Esophagus squamous epithelium (tissue), 5 donors: ENCODE measurements at regions not wholly inside any gene's neighbourhood (a gene's known extent, or its start where the extent isn't known, plus 50 kb on each side); places are given as distances from the start of the nearest gene placed in this dataset.

Experiments used
- DNase-seq: peaks from one replicate; lab custom pipeline; 2025; lab: John Stamatoyannopoulos, UW
- H3K27ac ChIP-seq, 4 donors: fragments of 200-600 bp; sonication (generic); one replicate each; pipeline ENCODE4 v1.5.1; 2016 to 2019; ENCODE audit warnings: mild to moderate bottlenecking in 1 of 4
- H3K27me3 ChIP-seq, 4 donors: fragments of 200-600 bp; sonication (generic); 1 replicate in 3 of 4; 2 replicates in 1 of 4; pipeline versions ENCODE4 v1.5.1 to v1.6.0; 2017 to 2021; ENCODE audit warnings: antibody characterized with exemption in 1 of 4
- H3K36me3 ChIP-seq, 3 donors: fragments of 200-600 bp; sonication (generic); one replicate each; pipeline ENCODE4 v1.5.1; 2016 to 2019
- H3K4me1 ChIP-seq, 3 donors: fragments of 200-600 bp; sonication (generic); one replicate each; pipeline ENCODE4 v1.5.1; 2017 to 2019
- H3K4me3 ChIP-seq, 4 donors: fragments of 200-600 bp; sonication (generic); 1 replicate in 3 of 4; 2 replicates in 1 of 4; pipeline ENCODE4 v1.5.1; 2016 to 2019; ENCODE audit warnings: mild to moderate bottlenecking in 2 of 4, moderate library complexity in 1 of 4
- H3K9me3 ChIP-seq, 3 donors: fragments of 200-600 bp; sonication (generic); one replicate each; pipeline ENCODE4 v1.5.1; 2016 to 2019
- CTCF ChIP-seq, 6 experiments: fragments of 450-650 bp in 4 of 6; fragments of 200-600 bp in 2 of 6; sonication (generic) in 2 of 6; IDR thresholded peaks; one replicate each; pipeline ENCODE4 v1.5.1; 2016 to 2019; ENCODE audit warnings: antibody characterized with exemption in 6 of 6, mild to moderate bottlenecking in 4 of 6, moderate library complexity in 4 of 6
- POLR2A ChIP-seq, 4 donors: fragments of 450-650 bp; IDR thresholded peaks; one replicate each; pipeline ENCODE4 v1.6.1; 2017; ENCODE audit warnings: antibody characterized with exemption in 4 of 4, mild to moderate bottlenecking in 4 of 4, moderate library complexity in 3 of 4
- WGBS, 2 donors: methylation state at CpG; one replicate each; pipeline ENCODE4 v1.1.5; 2018; 5-methylcytosine and 5-hydroxymethylcytosine counted together
- intact Hi-C: fragments of 100-400 bp; cut with DNase I; formaldehyde crosslinking; loops from one replicate; pipeline ENCODE4 v1.15.0; 2022
- donor health status: DM: yes; HTN: yes; CAD: no.

DNA sequence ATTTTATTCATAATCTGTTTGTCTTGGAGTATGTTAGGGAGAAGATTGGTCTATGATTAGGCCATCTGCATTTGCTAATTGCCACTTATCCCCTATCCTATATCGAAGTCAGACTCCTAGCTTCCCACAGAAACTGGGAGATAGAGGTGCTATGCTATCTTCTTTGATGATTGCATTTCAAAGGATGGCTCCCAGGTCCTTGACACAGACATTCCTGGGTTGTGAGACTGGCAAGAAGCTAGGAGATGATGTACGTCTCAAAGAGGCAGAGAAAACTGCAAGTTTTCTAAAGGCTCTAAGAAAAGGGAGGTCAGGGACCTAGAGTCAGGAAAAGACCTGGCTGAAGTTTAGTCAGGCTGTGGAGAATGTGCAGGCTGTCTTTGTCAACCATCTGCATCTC, 1251.9 kb downstream of the PCDH17 start:
- Histone ChIP-seq H3K27me3 (no peaks in the 10 kb centered on the region), H3K36me3 (no peaks in the 10 kb centered on the region), H3K9me3 (no peaks in the 10 kb centered on the region), H3K4me3 (no peak overlapping the region), H3K27ac (no peak overlapping the region), H3K4me1 (no peaks in the 10 kb centered on the region)
- 50 to 56% methylated on average over 2 of the region's 2 CpGs for WGBS, 2 donors
- no peak for TF ChIP-seq POLR2A (IDR thresholded peaks at IDR 0.05)
- no peak for TF ChIP-seq CTCF (IDR thresholded peaks at IDR 0.05)
- intact Hi-C loops: no loop called here
- DNase-seq: no peak

GRCh38 chr13:58884353-58885209, 1253.0 kb downstream of the PCDH17 start:
- 58 to 61% methylated on average over 5 of the region's 5 CpGs for WGBS, 2 donors
- DNase-seq: no peak
- Histone ChIP-seq H3K27ac (no peak overlapping the region), H3K4me3 (no peak overlapping the region), H3K27me3 (no peaks in the 10 kb centered on the region), H3K4me1 (no peaks in the 10 kb centered on the region), H3K9me3 (no peaks in the 10 kb centered on the region), H3K36me3 (no peaks in the 10 kb centered on the region)
- intact Hi-C loops: no loop called here
- no peak for TF ChIP-seq CTCF (IDR thresholded peaks at IDR 0.05)
- TF ChIP-seq POLR2A (IDR thresholded peaks at IDR 0.05): no peak

GRCh38 chr13:58889474-58889873, 1257.9 kb downstream of the PCDH17 start:
- Histone ChIP-seq H3K9me3 (no peaks in the 10 kb centered on the region), H3K27ac (no peak overlapping the region), H3K27me3 (no peaks in the 10 kb centered on the region), H3K36me3 (no peaks in the 10 kb centered on the region), H3K4me1 (no peaks in the 10 kb centered on the region), H3K4me3 (no peak overlapping the region)
- WGBS, 2 donors: 81 to 87% methylated on average over 1 of the region's 1 CpG
- TF ChIP-seq CTCF (IDR thresholded peaks at IDR 0.05): no peak
- no peak for TF ChIP-seq POLR2A (IDR thresholded peaks at IDR 0.05)
- DNase-seq: no peak
- intact Hi-C loops: no loop called here

- intact Hi-C loops: no loop called here
- 57 to 90% methylated on average over 1 of the region's 1 CpG for WGBS, 2 donors
Observed at GRCh38 chr13:58893396-58893795, 1261.9 kb downstream of the PCDH17 start.

GRCh38 chr13:58906329-58907007, 1257.3 kb downstream of the DIAPH3 start:
- 79 to 80% methylated on average over 1 to 3 of the region's 3 CpGs for WGBS, 2 donors
- intact Hi-C loops: no loop called here
- Histone ChIP-seq H3K9me3 (no peaks in the 10 kb centered on the region), H3K27ac (no peak overlapping the region), H3K4me3 (no peak overlapping the region), H3K36me3 (no peaks in the 10 kb centered on the region), H3K4me1 (no peaks in the 10 kb centered on the region), H3K27me3 (no peaks in the 10 kb centered on the region)
- no peak for TF ChIP-seq POLR2A (IDR thresholded peaks at IDR 0.05)
- TF ChIP-seq CTCF (IDR thresholded peaks at IDR 0.05): no peak
- no peak for DNase-seq

More at GRCh38 chr13:58893396-58893795, 1261.9 kb downstream of the PCDH17 start:
- no peak for TF ChIP-seq POLR2A (IDR thresholded peaks at IDR 0.05)
- Histone ChIP-seq H3K36me3 (no peaks in the 10 kb centered on the region), H3K27ac (no peak overlapping the region), H3K9me3 (no peaks in the 10 kb centered on the region), H3K4me3 (no peak overlapping the region), H3K27me3 (no peaks in the 10 kb centered on the region), H3K4me1 (no peaks in the 10 kb centered on the region)
- no peak for DNase-seq
